ENCODE measurements at regions not wholly inside any gene's neighbourhood (a gene's known extent, or its start where the extent isn't known, plus 50 kb on each side); places are given as distances from the start of the nearest gene placed in this dataset.
"Not testable (repeated sequence)": the region's sequence is repeated elsewhere in the genome, so short reads cannot be mapped to it uniquely, and the experiment has no call there.

GRCh38 chr9:97248252-97248651 lies 59.2 kb upstream of the CCDC180 start:
- H3K4me3 Mint-ChIP-seq; DNase-seq (ENCODE audit: low spot score); H3K36me3 Mint-ChIP-seq; H3K4me1 Mint-ChIP-seq; H3K27me3 Mint-ChIP-seq (ENCODE audit: low read depth); POLR2A ChIA-PET; CTCF ChIA-PET; ATAC-seq; H3K9me3 Mint-ChIP-seq; H3K27ac Mint-ChIP-seq: not testable (repeated sequence)

GRCh38 chr9:97243606-97244005 lies 63.9 kb upstream of the CCDC180 start:
- TF ChIP-seq NFYB (CRISPR knock-in tag; conservative IDR thresholded peaks at IDR 0.05; ENCODE audit: low read depth) (no peak), NR1H2 (CRISPR knock-in tag; IDR thresholded peaks at IDR 0.05) (no peak), ATF1 (CRISPR knock-in tag; IDR thresholded peaks at IDR 0.05) (no peak), SMAD4 (CRISPR knock-in tag; IDR thresholded peaks at IDR 0.05) (no peak), ZNF396 (CRISPR knock-in tag; IDR thresholded peaks at IDR 0.05; ENCODE audit: borderline replicate concordance) (no peak), E2F5 (CRISPR knock-in tag; IDR thresholded peaks at IDR 0.05) (no peak), MYBL2 (CRISPR knock-in tag; IDR thresholded peaks at IDR 0.05) (no peak), TEAD4 (CRISPR knock-in tag; IDR thresholded peaks at IDR 0.05) (no peak), ZNF232 (CRISPR knock-in tag; IDR thresholded peaks at IDR 0.05) (no peak), ZNF512 (CRISPR knock-in tag; IDR thresholded peaks at IDR 0.05; ENCODE audit: borderline replicate concordance) (no peak), E2F1 (CRISPR knock-in tag; IDR thresholded peaks at IDR 0.05) (no peak), ZNF317 (CRISPR knock-in tag; IDR thresholded peaks at IDR 0.05; ENCODE audit: borderline replicate concordance, low read depth) (no peak), ZNF281 (CRISPR knock-in tag; IDR thresholded peaks at IDR 0.05) (no peak), NFE2L1 (CRISPR knock-in tag; IDR thresholded peaks at IDR 0.05) (no peak), GRHL2 (CRISPR knock-in tag; IDR thresholded peaks at IDR 0.05; ENCODE audit: insufficient replicate concordance, severe bottlenecking) (no peak), OVOL2 (CRISPR knock-in tag; IDR thresholded peaks at IDR 0.05; ENCODE audit: borderline replicate concordance) (no peak), ZNF425 (CRISPR knock-in tag; conservative IDR thresholded peaks at IDR 0.05) (no peak), MXD4 (CRISPR knock-in tag; IDR thresholded peaks at IDR 0.05; ENCODE audit: borderline replicate concordance) (no peak), RELA (CRISPR knock-in tag; IDR thresholded peaks at IDR 0.05; ENCODE audit: borderline replicate concordance) (no peak)
- CTCF ChIA-PET: no interaction called here
- ATAC-seq (no peak), DNase-seq (ENCODE audit: low spot score) (no peak)
- no peak overlapping the region for H3K27ac Mint-ChIP-seq
- POLR2A ChIA-PET: no interaction called here
- no peaks in the 10 kb centered on the region; the same call in 1 of the 2 replicates for H3K27me3 Mint-ChIP-seq (ENCODE audit: low read depth)
- H3K9me3 Mint-ChIP-seq: no peaks in the 10 kb centered on the region
- H3K4me1 Mint-ChIP-seq: peaks cover 11% of the 10 kb centered on the region
- no peak overlapping the region for H3K4me3 Mint-ChIP-seq
- H3K36me3 Mint-ChIP-seq: peaks cover 4% of the 10 kb centered on the region

- H3K27ac Mint-ChIP-seq; H3K4me3 Mint-ChIP-seq; H3K9me3 Mint-ChIP-seq; CTCF ChIA-PET; DNase-seq (ENCODE audit: low spot score); H3K27me3 Mint-ChIP-seq (ENCODE audit: low read depth); H3K36me3 Mint-ChIP-seq; ATAC-seq: not testable (repeated sequence)
- POLR2A ChIA-PET: interaction anchor here (0.7 kb wide), 1 partner anchor 76 kb away, joined by 5 read pairs; no protein-coding TSS in a partner anchor
- H3K4me1 Mint-ChIP-seq: peaks cover 22% of the 10 kb centered on the region
These were observed 66.0 kb upstream of the CCDC180 start for GRCh38 chr9:97241430-97241829.

All from WTC11 (cell line).